ENCODE measurements at regions not wholly inside any gene's neighbourhood (a gene's known extent, or its start where the extent isn't known, plus 50 kb on each side); places are given as distances from the start of the nearest gene placed in this dataset.
"Not testable (repeated sequence)": the region's sequence is repeated elsewhere in the genome, so short reads cannot be mapped to it uniquely, and the experiment has no call there.

DNA sequence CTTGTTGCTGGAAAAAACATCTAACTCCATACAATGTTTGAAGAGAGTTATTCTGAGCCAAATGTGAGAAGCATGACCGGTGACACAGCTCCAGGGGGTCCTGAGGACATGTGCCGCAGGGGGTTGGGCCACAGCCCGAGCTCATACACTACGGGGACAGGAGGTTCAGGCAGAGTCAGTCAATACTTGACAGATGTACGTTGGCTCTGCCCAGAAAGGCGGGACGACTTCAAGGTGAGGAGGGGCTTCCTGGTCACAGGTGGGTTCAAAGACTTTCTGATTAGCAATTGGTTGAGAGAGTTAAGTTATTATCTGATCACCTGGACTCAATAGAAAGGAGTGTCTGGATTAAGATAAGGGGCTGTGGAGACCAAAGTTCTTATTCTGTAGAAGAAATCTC is 143.8 kb downstream of the NPIPB11 start:
- not testable (repeated sequence) for DNase-seq (ENCODE audit: low read depth); H3K4me3 ChIP-seq (ENCODE audit: low read depth, low read length)

GRCh38 chr16:29261427-29262248 is 144.9 kb downstream of the NPIPB11 start:
- H3K4me3 ChIP-seq (ENCODE audit: low read depth, low read length), result not testable (repeated sequence)
- DNase-seq (ENCODE audit: low read depth), result peak; percentile 70

DNA sequence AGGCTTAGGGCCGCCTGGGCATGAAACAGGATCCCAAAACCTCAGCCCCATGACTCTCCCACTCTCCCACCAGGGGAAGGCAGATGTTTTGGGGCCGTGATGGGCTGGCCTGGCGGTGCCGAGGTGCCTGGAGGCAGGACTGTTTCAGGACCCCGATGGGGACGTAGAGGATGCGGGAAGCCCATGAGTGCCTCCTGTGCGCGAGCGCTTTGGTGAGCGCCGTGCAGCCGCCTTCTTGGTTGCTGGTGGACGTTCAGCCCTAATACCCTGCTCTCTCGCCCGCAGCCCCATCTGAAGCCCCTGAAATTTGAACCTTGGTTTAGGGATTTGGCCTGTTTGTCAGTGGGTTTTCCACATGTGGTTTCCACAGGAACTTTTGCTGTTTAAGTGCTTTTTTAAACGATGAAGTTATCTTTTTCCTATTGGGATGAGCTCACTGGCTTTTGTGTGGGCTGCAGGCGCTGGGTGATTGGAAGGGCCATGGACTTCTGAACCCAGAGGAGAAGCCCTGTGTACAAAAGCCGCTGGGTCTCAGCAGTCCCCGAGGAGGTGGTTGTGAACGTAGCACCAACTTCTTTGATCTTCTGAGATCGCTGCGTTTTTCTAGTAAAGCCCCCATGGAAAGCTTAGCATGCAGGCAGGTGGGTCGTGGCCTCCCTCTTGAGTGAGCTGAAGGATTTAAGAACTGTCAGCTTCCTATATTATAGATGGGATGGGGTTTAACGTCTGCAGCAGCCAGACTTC is 145.7 kb downstream of the NPIPB11 start:
- not testable (repeated sequence) for DNase-seq (ENCODE audit: low read depth); H3K4me3 ChIP-seq (ENCODE audit: low read depth, low read length)

DNA sequence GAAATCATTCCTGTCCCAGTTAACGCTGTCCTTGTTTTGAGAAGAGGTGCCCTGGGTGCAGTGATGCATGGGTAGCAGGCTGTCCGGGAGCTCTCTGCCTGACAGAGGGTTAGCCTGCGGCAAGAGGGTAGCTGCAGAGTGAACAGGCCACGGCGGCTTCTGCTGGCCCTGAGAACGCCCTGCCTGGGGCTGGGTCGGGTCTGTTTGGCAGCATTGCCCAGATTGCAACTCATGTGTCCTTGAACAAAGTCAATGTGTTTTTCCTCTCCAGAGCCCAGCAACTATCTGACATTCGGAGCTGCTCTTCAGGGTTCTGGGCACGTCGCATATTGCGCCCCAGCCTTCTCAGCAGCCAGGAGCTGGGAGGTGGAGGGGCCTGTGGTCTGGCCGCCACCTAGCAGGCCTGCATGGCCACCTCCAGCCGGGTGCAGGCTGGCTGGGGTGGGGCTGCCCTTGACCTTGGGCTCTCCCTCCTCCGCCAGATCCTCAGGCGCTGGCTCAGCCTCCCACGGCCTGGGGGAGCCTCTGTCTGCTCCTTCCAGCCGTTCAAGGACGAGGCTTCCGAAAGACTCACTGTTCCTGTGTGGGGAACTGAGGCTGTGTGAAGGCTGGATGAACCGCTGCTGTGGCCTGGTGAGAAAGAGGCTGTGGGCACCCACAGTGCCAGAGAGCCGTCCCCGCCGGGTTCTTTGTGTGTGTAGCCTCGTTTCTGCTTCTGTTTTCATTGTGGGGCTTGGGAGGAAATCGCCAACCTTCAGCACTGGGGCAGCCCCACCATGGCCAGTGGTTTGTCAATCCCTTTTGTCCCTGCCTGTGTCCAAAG is 146.7 kb downstream of the NPIPB11 start:
- not testable (repeated sequence) for DNase-seq (ENCODE audit: low read depth); H3K4me3 ChIP-seq (ENCODE audit: low read depth, low read length)

DNA sequence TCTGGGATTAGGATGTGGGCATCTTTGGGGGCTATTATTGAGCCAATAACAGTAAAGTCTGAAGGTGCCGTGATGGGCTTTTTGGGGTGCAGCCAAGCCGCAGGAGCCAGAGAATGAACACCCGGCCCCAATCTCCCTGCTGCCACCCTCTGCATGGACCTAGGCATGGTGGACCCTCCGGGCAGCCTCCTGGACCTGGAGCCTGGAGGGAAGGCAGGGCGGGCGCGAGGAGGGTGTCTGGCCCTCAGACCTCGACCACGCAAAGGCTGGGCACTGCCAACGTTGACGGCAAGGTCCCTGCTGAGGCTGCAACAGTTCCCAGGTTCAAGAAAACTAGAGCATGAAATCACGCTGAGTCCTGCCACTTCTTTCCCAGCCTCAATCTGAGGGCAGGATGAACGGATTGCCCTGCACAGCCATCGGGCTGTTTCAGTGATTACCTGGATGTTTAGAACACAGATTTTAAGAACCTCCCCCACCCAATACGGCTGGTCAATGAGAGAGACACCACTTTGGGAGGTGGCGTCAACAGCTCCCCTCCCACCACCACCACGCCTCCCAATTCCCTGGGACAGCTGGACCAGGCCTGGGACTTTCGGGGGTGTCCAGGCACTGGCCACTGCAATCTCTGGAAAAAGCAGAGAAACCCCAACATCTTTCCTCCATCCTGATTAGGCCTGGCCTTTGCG is 147.4 kb downstream of the NPIPB11 start:
- not testable (repeated sequence) for H3K4me3 ChIP-seq (ENCODE audit: low read depth, low read length); DNase-seq (ENCODE audit: low read depth)

DNA sequence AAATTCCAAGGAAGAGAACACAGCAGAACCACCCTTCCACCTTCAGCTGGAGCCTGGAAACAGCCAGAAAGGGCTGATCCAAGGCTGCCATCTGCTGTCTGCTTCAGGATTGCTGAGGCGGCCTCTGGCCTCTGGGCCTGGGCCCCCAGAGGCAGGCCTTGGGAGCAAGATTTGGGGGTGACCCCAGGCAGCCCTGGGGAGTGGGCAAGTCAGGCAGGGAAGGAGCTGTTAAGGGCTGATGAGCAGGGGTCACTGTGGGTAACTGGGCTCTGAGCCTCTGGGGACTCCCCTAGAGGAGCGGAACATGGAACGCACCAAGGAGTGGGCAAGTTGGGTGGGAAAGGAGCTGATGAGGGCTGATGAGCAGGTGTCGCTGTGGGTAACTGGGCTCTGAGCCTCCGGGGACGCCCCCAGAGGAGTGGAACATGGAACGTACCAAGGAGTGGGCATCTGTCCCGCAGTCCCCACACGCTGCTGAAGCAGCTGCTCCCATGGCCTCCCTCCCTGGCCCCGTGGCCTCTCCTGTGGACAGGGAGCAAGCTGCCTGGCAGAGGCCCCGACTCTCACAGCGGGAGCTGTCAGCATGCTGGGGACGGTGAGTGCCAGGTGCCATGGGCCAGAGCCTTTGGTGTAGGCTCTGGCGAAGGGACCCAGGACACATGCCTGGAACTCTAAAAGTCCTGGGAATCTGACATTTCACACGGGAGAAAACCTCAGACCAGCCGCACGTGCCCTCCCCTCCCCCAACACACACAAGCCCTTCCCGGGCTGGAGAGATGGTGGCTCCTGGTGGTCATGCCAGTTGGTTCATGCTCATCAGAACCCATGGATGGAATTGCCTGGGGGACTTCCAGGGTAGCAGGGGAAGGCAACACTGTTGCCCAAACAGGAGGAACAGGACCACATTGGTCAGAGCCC is 148.8 kb downstream of the NPIPB11 start:
- TF ChIP-seq, protein P1, sequence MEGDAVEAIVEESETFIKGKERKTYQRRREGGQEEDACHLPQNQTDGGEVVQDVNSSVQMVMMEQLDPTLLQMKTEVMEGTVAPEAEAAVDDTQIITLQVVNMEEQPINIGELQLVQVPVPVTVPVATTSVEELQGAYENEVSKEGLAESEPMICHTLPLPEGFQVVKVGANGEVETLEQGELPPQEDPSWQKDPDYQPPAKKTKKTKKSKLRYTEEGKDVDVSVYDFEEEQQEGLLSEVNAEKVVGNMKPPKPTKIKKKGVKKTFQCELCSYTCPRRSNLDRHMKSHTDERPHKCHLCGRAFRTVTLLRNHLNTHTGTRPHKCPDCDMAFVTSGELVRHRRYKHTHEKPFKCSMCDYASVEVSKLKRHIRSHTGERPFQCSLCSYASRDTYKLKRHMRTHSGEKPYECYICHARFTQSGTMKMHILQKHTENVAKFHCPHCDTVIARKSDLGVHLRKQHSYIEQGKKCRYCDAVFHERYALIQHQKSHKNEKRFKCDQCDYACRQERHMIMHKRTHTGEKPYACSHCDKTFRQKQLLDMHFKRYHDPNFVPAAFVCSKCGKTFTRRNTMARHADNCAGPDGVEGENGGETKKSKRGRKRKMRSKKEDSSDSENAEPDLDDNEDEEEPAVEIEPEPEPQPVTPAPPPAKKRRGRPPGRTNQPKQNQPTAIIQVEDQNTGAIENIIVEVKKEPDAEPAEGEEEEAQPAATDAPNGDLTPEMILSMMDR (IDR thresholded peaks at IDR 0.05; ENCODE audit: insufficient read depth, low read depth, low read length), result peak; percentile 50
- not testable (repeated sequence) for DNase-seq (ENCODE audit: low read depth); H3K4me3 ChIP-seq (ENCODE audit: low read depth, low read length)

DNA sequence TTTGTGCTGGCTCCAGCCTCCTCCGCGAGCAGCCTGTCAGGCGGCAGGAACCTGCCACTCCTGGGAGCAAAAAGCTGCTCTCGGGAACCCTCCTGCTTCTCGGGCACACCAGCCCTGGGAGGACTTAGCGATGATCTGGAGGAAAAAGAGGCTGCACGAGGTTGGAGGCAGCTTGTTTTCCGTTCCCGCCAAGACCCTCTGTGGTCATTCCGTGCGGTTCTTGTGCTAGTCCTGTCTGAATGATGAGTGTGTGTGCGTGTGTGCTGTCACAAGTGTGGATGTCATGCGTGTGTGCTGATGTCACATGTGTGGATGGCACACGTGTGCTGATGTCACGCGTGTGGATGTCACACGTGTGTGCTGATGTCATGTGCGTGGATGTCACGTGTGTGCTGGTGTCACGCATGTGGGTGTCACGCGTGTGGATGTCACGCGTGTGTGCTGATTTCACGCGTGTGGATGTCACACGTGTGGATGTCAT is 150.0 kb downstream of the NPIPB11 start:
- H3K4me3 ChIP-seq (ENCODE audit: low read depth, low read length), result no peak overlapping the region
- TF ChIP-seq, protein P1 (IDR thresholded peaks at IDR 0.05; ENCODE audit: insufficient read depth, low read depth, low read length), result no peak
- DNase-seq (ENCODE audit: low read depth), result no peak

DNA sequence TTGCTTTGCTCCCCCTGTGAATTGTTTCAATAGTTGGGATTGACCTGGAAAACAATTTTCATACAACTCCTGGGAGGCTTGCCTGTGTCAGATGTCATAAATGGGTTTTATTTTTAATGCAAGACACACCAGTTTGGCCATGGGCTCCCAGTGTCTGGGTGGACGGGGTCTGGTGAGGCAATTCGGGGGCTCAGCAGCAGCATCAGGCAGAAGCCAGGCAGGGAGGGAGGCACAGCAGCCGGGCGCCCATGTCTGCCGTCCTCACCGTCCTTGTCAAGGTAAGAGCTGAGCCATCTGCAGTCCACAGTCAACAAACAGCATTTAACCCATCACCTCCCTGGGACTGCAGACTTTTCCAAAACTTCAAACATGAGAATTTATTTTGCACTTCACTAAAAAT is 150.6 kb downstream of the NPIPB11 start:
- H3K4me3 ChIP-seq (ENCODE audit: low read depth, low read length); DNase-seq (ENCODE audit: low read depth): not testable (repeated sequence)

GRCh38 chr16:29255496-29255796 is 151.1 kb downstream of the NPIPB11 start:
- not testable (repeated sequence) for DNase-seq (ENCODE audit: low read depth); H3K4me3 ChIP-seq (ENCODE audit: low read depth, low read length)

Data from fibroblast of villous mesenchyme (primary cell).